Breast epithelium (tissue), 4 donors: ENCODE measurements at regions not wholly inside any gene's neighbourhood (a gene's known extent, or its start where the extent isn't known, plus 50 kb on each side); places are given as distances from the start of the nearest gene placed in this dataset.
"Not testable (repeated sequence)": the region's sequence is repeated elsewhere in the genome, so short reads cannot be mapped to it uniquely, and the experiment has no call there.

Experiments used
- DNase-seq, 2 donors: peaks; one replicate each; pipeline ENCODE4 v3.0.0-alpha.2; 2019; ENCODE audit warnings: low spot score in 2 of 2
- H3K27ac ChIP-seq, 2 donors: fragments of 200-600 bp; sonication (generic) in 1 of 2; one replicate each; pipeline ENCODE4 v1.5.1; 2016 to 2019; ENCODE audit warnings: mild to moderate bottlenecking in 1 of 2
- H3K27me3 ChIP-seq, 2 donors: fragments of 200-600 bp; sonication (generic) in 1 of 2; one replicate each; pipeline versions ENCODE4 v1.5.1 to v1.6.0; 2017 to 2019; ENCODE audit warnings: control low read depth in 1 of 2, mild to moderate bottlenecking in 1 of 2
- H3K36me3 ChIP-seq: fragments of 200-600 bp; one replicate; pipeline ENCODE4 v1.5.1; 2019
- H3K4me1 ChIP-seq, 2 donors: fragments of 200-600 bp; sonication (generic); one replicate each; pipeline ENCODE4 v1.5.1; 2016 to 2019; ENCODE audit warnings: control low read depth in 1 of 2
- H3K4me3 ChIP-seq, 3 donors: fragments of 200-600 bp; sonication (generic); 1 replicate in 2 of 3; 2 replicates in 1 of 3; pipeline ENCODE4 v1.5.1; 2016 to 2019; ENCODE audit warnings: mild to moderate bottlenecking in 3 of 3, moderate library complexity in 2 of 3
- H3K9me3 ChIP-seq, 2 donors: fragments of 200-600 bp; sonication (generic) in 1 of 2; one replicate each; pipeline ENCODE4 v1.5.1; 2016 to 2019; ENCODE audit warnings: control low read depth in 1 of 2
- CTCF ChIP-seq, 3 donors: fragments of 450-650 bp; IDR thresholded peaks; one replicate each; pipeline ENCODE4 v1.5.1; 2016 to 2017; ENCODE audit warnings: antibody characterized with exemption in 3 of 3, mild to moderate bottlenecking in 3 of 3, moderate library complexity in 3 of 3
- POLR2A ChIP-seq: fragments of 450-650 bp; IDR thresholded peaks from one replicate; pipeline ENCODE4 v1.6.1; 2016; ENCODE audit warnings: antibody characterized with exemption, mild to moderate bottlenecking, moderate library complexity
- POLR2AphosphoS5 ChIP-seq, 3 donors: sonication (generic); formaldehyde crosslinking; IDR thresholded peaks; one replicate each; pipeline ENCODE4 v1.6.1; 2017; ENCODE audit warnings: antibody characterized with exemption in 3 of 3
- intact Hi-C: fragments of 100-400 bp; cut with DNase I; formaldehyde crosslinking; loops from one replicate; pipeline ENCODE4 v1.15.1; 2023; ENCODE audit warnings: low total_unique reads

- no peaks in the 10 kb centered on the region for H3K9me3 ChIP-seq
- DNase-seq = no peak
- TF ChIP-seq CTCF (IDR thresholded peaks at IDR 0.05) (no peak), POLR2A (no peak), POLR2AphosphoS5 (IDR thresholded peaks at IDR 0.05) (no peak)
- no peak overlapping the region for H3K4me3 ChIP-seq
- no peaks in the 10 kb centered on the region for H3K36me3 ChIP-seq
- no peak overlapping the region for H3K27ac ChIP-seq
- intact Hi-C loops = no loop called here
- no peaks in the 10 kb centered on the region for H3K27me3 ChIP-seq
- no peaks in the 10 kb centered on the region for H3K4me1 ChIP-seq
Measured at GRCh38 chr10:18879284-18879683, 169.3 kb upstream of the MALRD1 start.

GRCh38 chr10:18880530-18880929, 168.1 kb upstream of the MALRD1 start:
- Histone ChIP-seq H3K4me3 (no peak overlapping the region), H3K9me3 (no peaks in the 10 kb centered on the region), H3K4me1 (no peaks in the 10 kb centered on the region), H3K27ac (no peak overlapping the region), H3K36me3 (no peaks in the 10 kb centered on the region), H3K27me3 (no peaks in the 10 kb centered on the region)
- no peak for TF ChIP-seq CTCF (IDR thresholded peaks at IDR 0.05)
- TF ChIP-seq POLR2A = no peak
- intact Hi-C loops = no loop called here
- DNase-seq = no peak

- Histone ChIP-seq H3K9me3 (no peaks in the 10 kb centered on the region), H3K4me3 (no peak overlapping the region), H3K4me1 (no peaks in the 10 kb centered on the region), H3K27ac (no peak overlapping the region), H3K27me3 (no peaks in the 10 kb centered on the region), H3K36me3 (no peaks in the 10 kb centered on the region)
- intact Hi-C loops = no loop called here
- no peak for DNase-seq
- TF ChIP-seq POLR2A (no peak), POLR2AphosphoS5 (IDR thresholded peaks at IDR 0.05) (no peak), CTCF (IDR thresholded peaks at IDR 0.05) (no peak)
Measured at GRCh38 chr10:18886102-18886501, 162.5 kb upstream of the MALRD1 start.

GRCh38 chr10:18906636-18907035, 142.0 kb upstream of the MALRD1 start:
- H3K4me3 ChIP-seq = no peak overlapping the region
- no peak for TF ChIP-seq CTCF (IDR thresholded peaks at IDR 0.05)
- no peak for TF ChIP-seq POLR2AphosphoS5 (IDR thresholded peaks at IDR 0.05)
- no peak for TF ChIP-seq POLR2A
- H3K27me3 ChIP-seq = no peaks in the 10 kb centered on the region
- intact Hi-C loops = loop anchor here (5.0 kb wide), 1 partner anchor 1911 kb away; no protein-coding TSS in a partner anchor
- no peaks in the 10 kb centered on the region for H3K4me1 ChIP-seq
- H3K9me3 ChIP-seq = no peaks in the 10 kb centered on the region
- no peaks in the 10 kb centered on the region for H3K36me3 ChIP-seq
- H3K27ac ChIP-seq = no peak overlapping the region
- DNase-seq = no peak

- DNase-seq, H3K9me3 ChIP-seq, H3K27me3 ChIP-seq, H3K36me3 ChIP-seq, H3K4me1 ChIP-seq, H3K27ac ChIP-seq, intact Hi-C loops, H3K4me3 ChIP-seq: not testable (repeated sequence)
Measured at GRCh38 chr10:18917431-18917830, 131.2 kb upstream of the MALRD1 start.

- no peak for DNase-seq
- intact Hi-C loops = no loop called here
- no peaks in the 10 kb centered on the region for H3K9me3 ChIP-seq
- H3K27me3 ChIP-seq = no peaks in the 10 kb centered on the region
- no peak overlapping the region for H3K4me3 ChIP-seq
- TF ChIP-seq POLR2A = no peak
- H3K4me1 ChIP-seq = no peaks in the 10 kb centered on the region
- no peak overlapping the region for H3K27ac ChIP-seq
- H3K36me3 ChIP-seq = no peaks in the 10 kb centered on the region
Measured at GRCh38 chr10:18918532-18918931, 130.1 kb upstream of the MALRD1 start.
